ENCODE measurements at regions not wholly inside any gene's neighbourhood (a gene's known extent, or its start where the extent isn't known, plus 50 kb on each side); places are given as distances from the start of the nearest gene placed in this dataset.

- CTCF ChIA-PET = no interaction called here
- Mint-ChIP-seq H3K4me1 (no peaks in the 10 kb centered on the region), H3K9me3 (ENCODE audit: low read depth) (no peaks in the 10 kb centered on the region), H3K27me3 (peaks cover 3% of the 10 kb centered on the region), H3K27ac (no peak overlapping the region), H3K4me3 (no peak overlapping the region), H3K36me3 (ENCODE audit: low read depth) (no peaks in the 10 kb centered on the region)
- ATAC-seq (no peak), DNase-seq (no peak)
- intact Hi-C loops (cut with DNase I, micrococcal nuclease) = no loop called here
- POLR2A ChIA-PET = no interaction called here
Observed at GRCh38 chr3:176692966-176693785, 504.1 kb downstream of the TBL1XR1 start.

GRCh38 chr3:176692199-176692965, 504.9 kb downstream of the TBL1XR1 start:
- intact Hi-C loops (cut with DNase I, micrococcal nuclease) = no loop called here
- H3K4me1 Mint-ChIP-seq = no peaks in the 10 kb centered on the region
- no peak overlapping the region for H3K4me3 Mint-ChIP-seq
- ChIA-PET POLR2A (no interaction called here), CTCF (no interaction called here)
- H3K36me3 Mint-ChIP-seq (ENCODE audit: low read depth) = no peaks in the 10 kb centered on the region
- H3K27me3 Mint-ChIP-seq = peaks cover 3% of the 10 kb centered on the region
- H3K9me3 Mint-ChIP-seq (ENCODE audit: low read depth) = no peaks in the 10 kb centered on the region
- no peak for DNase-seq
- ATAC-seq = no peak
- H3K27ac Mint-ChIP-seq = no peak overlapping the region

- ATAC-seq = no peak
- H3K4me1 Mint-ChIP-seq = no peaks in the 10 kb centered on the region
- H3K9me3 Mint-ChIP-seq (ENCODE audit: low read depth) = no peaks in the 10 kb centered on the region
- intact Hi-C loops (cut with DNase I, micrococcal nuclease) = no loop called here
- no peak overlapping the region for H3K4me3 Mint-ChIP-seq
- ChIA-PET CTCF (no interaction called here), POLR2A (no interaction called here)
- H3K27ac Mint-ChIP-seq = no peak overlapping the region
- no peaks in the 10 kb centered on the region for H3K27me3 Mint-ChIP-seq
- DNase-seq = no peak
- H3K36me3 Mint-ChIP-seq (ENCODE audit: low read depth) = no peaks in the 10 kb centered on the region
Observed at GRCh38 chr3:176690083-176690869, 507.0 kb downstream of the TBL1XR1 start.

- no peaks in the 10 kb centered on the region for H3K36me3 Mint-ChIP-seq (ENCODE audit: low read depth)
- CTCF ChIA-PET = no interaction called here
- POLR2A ChIA-PET = no interaction called here
- ATAC-seq = no peak
- H3K9me3 Mint-ChIP-seq (ENCODE audit: low read depth) = peaks cover 12% of the 10 kb centered on the region
- H3K4me1 Mint-ChIP-seq = no peaks in the 10 kb centered on the region
- H3K4me3 Mint-ChIP-seq = no peak overlapping the region
- no peak for DNase-seq
- no peaks in the 10 kb centered on the region for H3K27me3 Mint-ChIP-seq
- H3K27ac Mint-ChIP-seq = no peak overlapping the region
- intact Hi-C loops (cut with DNase I, micrococcal nuclease) = no loop called here
Observed at GRCh38 chr3:176687754-176688153, 509.5 kb downstream of the TBL1XR1 start.

GRCh38 chr3:176683382-176683781, 513.9 kb downstream of the TBL1XR1 start:
- ChIA-PET POLR2A (no interaction called here), CTCF (no interaction called here)
- ATAC-seq (no peak), DNase-seq (no peak)
- Mint-ChIP-seq H3K36me3 (ENCODE audit: low read depth) (no peaks in the 10 kb centered on the region), H3K27me3 (no peaks in the 10 kb centered on the region), H3K27ac (no peak overlapping the region), H3K4me1 (no peaks in the 10 kb centered on the region), H3K9me3 (ENCODE audit: low read depth) (peaks cover 14% of the 10 kb centered on the region), H3K4me3 (no peak overlapping the region)
- intact Hi-C loops (cut with DNase I, micrococcal nuclease) = no loop called here

GRCh38 chr3:176663837-176664831, 533.1 kb downstream of the TBL1XR1 start:
- ChIA-PET CTCF (interaction anchor here (0.7 to 1.3 kb wide), 2 partner anchors 9 to 577 kb away, joined by 3 read pairs; no protein-coding TSS in a partner anchor), POLR2A (no interaction called here)
- ATAC-seq = no peak
- no peaks in the 10 kb centered on the region for H3K4me1 Mint-ChIP-seq
- no peaks in the 10 kb centered on the region for H3K27me3 Mint-ChIP-seq
- H3K27ac Mint-ChIP-seq = no peak overlapping the region
- H3K9me3 Mint-ChIP-seq (ENCODE audit: low read depth) = no peaks in the 10 kb centered on the region
- no peak for DNase-seq
- intact Hi-C loops (cut with DNase I, micrococcal nuclease) = no loop called here
- no peaks in the 10 kb centered on the region for H3K36me3 Mint-ChIP-seq (ENCODE audit: low read depth)
- H3K4me3 Mint-ChIP-seq = no peak overlapping the region

- Mint-ChIP-seq H3K4me1 (no peaks in the 10 kb centered on the region), H3K9me3 (ENCODE audit: low read depth) (no peaks in the 10 kb centered on the region), H3K27ac (no peak overlapping the region), H3K36me3 (ENCODE audit: low read depth) (no peaks in the 10 kb centered on the region), H3K27me3 (no peaks in the 10 kb centered on the region), H3K4me3 (no peak overlapping the region)
- CTCF ChIA-PET = no interaction called here
- no peak for DNase-seq
- intact Hi-C loops (cut with DNase I, micrococcal nuclease) = no loop called here
- no peak for ATAC-seq
- POLR2A ChIA-PET = no interaction called here
Observed at GRCh38 chr3:176663387-176663786, 533.9 kb downstream of the TBL1XR1 start.

- Mint-ChIP-seq H3K9me3 (ENCODE audit: low read depth) (no peaks in the 10 kb centered on the region), H3K36me3 (ENCODE audit: low read depth) (no peaks in the 10 kb centered on the region), H3K27ac (no peak overlapping the region), H3K4me1 (no peaks in the 10 kb centered on the region), H3K27me3 (no peaks in the 10 kb centered on the region), H3K4me3 (no peak overlapping the region)
- ChIA-PET POLR2A (no interaction called here), CTCF (interaction anchor here (0.6 kb wide), 1 partner anchor 14 kb away, joined by 4 read pairs; no protein-coding TSS in a partner anchor)
- ATAC-seq = no peak
- intact Hi-C loops (cut with DNase I, micrococcal nuclease) = no loop called here
- no peak for DNase-seq
Observed at GRCh38 chr3:176661432-176661964, 535.8 kb downstream of the TBL1XR1 start.

- Mint-ChIP-seq H3K9me3 (ENCODE audit: low read depth) (no peaks in the 10 kb centered on the region), H3K27ac (no peak overlapping the region), H3K27me3 (no peaks in the 10 kb centered on the region), H3K36me3 (ENCODE audit: low read depth) (no peaks in the 10 kb centered on the region), H3K4me1 (no peaks in the 10 kb centered on the region), H3K4me3 (no peak overlapping the region)
- intact Hi-C loops (cut with DNase I, micrococcal nuclease) = no loop called here
- DNase-seq (no peak), ATAC-seq (no peak)
- ChIA-PET CTCF (no interaction called here), POLR2A (no interaction called here)
Observed at GRCh38 chr3:176655404-176656094, 541.7 kb downstream of the TBL1XR1 start.

GRCh38 chr3:176651622-176652021, 545.7 kb downstream of the TBL1XR1 start:
- intact Hi-C loops (cut with DNase I, micrococcal nuclease) = no loop called here
- ChIA-PET POLR2A (no interaction called here), CTCF (no interaction called here)
- Mint-ChIP-seq H3K9me3 (ENCODE audit: low read depth) (no peaks in the 10 kb centered on the region), H3K4me3 (no peak overlapping the region), H3K27ac (no peak overlapping the region), H3K4me1 (no peaks in the 10 kb centered on the region), H3K27me3 (no peaks in the 10 kb centered on the region), H3K36me3 (ENCODE audit: low read depth) (no peaks in the 10 kb centered on the region)
- ATAC-seq (no peak), DNase-seq (no peak)

Data from activated CD4-positive, alpha-beta T cell treated with anti-CD3 and anti-CD28 coated beads for 36 hours (primary cell).